HPDE6-E6E7 (cell line): ENCODE measurements at regions not wholly inside any gene's neighbourhood (a gene's known extent, or its start where the extent isn't known, plus 50 kb on each side); places are given as distances from the start of the nearest gene placed in this dataset.

Experiments
- DNase-seq: peaks from one replicate; pipeline ENCODE4 v3.0.0; 2011; ENCODE audit warnings: missing footprints; ENCODE audit errors: extremely low spot score

DNA sequence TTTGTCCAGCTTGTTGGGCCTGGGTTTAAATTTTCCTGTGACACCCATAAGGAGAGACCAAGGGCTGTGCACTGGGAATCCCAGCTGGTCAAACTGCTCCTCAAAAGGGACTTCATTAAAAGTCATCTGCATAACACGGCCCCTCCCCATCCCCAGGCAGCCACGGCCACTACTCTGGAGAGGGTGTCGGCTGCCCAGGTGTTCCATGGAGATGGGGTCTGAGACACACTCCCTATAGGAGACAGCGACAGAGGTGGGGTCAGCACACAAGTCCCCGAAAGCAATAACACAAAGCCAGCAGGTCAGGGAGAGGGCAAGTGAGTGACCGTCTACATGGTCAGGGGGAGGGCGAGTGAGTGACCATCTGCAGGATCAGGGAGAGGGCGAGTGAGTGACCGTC, 75.6 kb upstream of the BCL11B start:
- no peak for DNase-seq

- DNase-seq = no peak
These were observed 74.6 kb upstream of the BCL11B start for GRCh38 chr14:99346470-99347080.

DNA sequence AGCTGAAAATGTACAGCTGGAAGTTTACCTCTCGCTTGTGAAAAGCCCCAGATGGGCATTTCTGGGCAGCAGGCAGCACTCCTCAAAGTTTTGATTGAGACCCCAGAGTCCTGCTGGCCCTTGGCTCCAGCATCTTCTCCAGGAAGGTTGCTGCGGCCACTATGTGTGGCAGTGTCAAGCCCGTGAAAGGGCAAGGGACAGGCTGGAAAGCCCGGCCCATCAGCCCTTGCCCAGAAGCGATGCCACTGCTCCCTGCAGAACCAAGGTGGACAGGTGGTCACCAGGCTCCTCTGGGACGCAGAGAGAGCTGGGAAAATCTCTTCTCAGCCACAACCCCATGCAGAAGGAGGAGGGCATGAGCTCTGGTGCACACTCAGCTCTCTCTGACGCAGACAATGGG, 73.5 kb upstream of the BCL11B start:
- DNase-seq = no peak

GRCh38 chr14:99344051-99344758, 72.2 kb upstream of the BCL11B start:
- no peak for DNase-seq

DNA sequence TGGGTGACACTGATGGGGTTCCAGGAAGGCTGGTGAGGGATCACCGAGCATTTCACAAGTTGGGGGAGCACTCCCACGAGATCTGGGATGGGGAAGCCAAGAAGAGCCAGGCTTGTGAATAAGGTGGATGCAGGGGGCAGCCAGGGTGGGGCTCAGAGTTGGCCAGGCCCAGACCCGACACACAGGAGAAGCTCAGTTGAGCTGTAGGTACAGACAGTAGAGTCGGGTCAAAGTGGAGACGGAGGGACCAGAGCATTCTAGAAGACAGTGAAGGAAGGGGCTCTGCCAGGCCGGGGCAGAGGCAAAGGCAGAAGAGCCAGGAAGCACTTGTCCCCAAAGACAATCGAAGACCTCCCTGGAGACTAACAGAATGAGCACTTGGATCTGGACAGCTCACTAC, 70.9 kb upstream of the BCL11B start:
- no peak for DNase-seq

DNA sequence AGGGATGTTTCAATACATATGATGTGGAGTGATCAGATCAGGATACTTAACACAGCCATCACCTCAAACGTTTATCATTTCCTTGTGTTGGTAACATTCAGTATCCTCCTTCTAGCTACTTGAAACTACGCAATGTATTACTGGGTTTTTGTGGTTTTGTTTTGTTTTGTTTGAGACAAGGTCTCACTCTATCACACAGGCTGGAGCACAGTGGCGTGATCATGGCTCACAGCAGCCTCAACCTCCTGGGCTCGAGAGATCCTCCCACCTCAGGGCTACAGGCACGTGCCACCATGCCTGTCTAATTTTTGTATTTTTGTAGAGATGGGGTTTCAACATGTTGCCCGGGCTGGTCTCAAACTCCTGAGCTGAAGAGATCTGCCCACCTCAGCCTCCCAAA, 70.2 kb upstream of the BCL11B start:
- no peak for DNase-seq

DNA sequence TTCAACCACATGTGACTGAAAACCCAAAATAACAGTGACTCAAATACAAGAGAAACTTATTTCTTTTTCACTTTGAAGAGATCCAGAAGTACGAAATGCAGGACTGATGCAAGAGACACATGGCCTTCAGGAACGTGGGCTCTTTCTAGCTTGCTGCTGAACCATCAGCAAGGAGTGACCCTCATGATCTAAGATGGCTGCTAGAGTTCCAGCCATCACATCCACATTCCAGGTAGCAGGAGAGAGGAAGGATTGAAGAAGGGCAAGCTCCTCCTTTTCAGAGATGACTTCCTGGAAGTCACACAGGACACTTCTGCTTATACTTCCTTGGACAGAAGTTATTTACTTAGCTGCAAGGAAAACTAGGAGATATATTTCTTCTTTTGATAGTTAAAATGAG, 67.6 kb upstream of the BCL11B start:
- no peak for DNase-seq

- no peak for DNase-seq
These were observed 66.3 kb upstream of the BCL11B start for GRCh38 chr14:99338313-99338712.

DNA sequence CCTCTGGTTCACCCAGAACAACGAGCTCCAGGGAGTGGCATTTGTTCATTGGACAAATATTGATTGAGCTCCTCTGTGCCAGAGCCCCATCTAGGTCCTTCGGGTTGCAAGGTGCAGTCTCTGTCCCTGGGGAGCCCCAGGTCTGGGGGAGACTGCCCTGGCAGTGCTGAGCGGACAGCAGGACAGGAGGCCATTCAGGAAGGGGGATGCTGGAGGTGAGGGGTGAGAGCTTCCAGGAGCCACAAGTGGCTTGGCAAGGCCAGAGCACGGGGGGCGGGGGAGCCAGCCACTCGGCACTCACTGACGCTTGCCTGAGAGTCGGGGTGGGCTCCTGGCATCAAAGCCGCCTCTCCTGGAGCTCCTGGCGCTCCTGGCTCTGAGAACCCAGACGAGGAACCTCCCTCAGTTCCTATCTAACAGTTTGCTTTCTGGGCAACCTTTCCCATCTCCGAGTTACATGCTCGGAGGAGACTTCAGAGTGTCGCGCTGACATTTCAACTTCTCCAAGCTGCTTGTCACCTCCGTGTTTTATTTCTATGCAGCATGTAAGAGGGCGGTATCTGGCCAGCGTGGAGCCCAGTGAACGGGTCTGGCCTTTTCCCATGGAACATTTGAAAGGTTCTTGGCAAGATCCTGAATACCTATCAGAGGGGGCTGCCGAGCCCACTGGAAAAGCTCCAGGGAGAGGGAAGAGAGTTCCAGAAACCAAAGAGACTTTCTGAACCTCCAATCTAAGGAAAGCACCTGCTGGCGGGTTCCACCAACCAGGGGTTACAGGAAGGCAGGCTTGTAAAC, 62.0 kb upstream of the BCL11B start:
- no peak for DNase-seq

DNA sequence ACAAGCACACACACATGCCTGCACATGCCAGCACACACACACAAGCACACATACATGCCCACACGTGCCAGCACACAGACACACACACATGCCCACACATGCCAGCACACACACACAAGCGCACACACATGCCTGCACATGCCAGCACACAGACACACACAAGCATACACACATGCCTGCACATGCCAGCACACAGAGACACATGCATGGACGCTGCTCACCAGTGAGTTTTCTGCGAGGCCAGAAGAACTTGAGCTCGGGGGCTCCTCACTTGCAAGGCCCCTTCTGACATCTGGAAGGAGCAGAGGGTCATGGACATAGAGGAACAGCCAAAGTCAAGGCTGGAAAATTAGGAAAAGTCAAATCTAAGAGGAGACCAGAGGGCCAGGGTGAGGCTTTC, 61.2 kb upstream of the BCL11B start:
- DNase-seq = no peak

DNA sequence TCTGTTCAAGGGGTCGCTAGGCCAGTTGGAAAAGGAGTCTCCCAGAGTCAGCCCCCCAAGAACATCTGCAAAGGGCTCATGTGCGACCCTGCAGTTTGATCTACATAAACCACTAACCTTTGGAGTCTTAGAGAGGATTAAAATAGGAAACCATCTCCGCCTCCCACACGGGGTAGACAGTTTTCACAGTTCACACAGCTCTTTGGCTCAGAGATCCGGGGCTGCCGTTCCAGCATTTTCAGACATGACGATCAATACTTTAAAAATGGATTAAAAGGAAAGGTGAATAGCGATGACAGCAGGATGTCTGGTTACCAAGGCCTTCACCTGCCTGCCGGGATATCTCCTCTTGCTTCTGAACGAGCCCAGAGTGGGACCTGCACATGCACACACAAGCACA, 59.8 kb upstream of the BCL11B start:
- DNase-seq = no peak

GRCh38 chr14:99330316-99331240, 58.6 kb upstream of the BCL11B start:
- DNase-seq = no peak

DNA sequence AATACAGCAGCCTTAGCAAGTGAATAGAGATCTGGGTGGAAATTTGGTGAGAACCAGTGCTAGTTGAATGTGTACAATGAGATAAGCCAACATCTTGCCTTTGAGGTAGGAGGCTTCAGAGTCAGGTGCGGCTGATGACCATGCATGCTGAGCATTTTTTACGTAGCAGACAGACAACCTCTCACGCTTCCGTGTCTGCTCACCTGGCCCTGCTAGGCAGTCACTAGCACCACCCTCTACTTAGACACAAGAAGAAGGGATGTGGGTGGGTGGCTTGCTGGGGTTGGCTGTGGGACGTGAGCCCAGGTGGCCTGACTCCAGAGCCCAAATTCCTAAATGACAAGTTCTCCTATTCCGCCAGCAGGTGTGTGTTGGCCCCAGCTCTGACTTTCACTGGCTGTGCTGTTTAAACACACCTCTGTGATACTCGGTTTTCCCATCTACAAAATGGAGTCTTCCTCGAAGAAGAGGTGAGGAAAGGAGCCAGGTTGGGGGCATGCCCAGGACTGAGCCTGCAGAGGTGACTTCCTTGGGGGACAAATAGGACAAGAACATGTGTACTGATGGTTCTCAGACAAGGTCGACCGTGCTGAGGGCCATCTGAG, 57.8 kb upstream of the BCL11B start:
- no peak for DNase-seq

DNA sequence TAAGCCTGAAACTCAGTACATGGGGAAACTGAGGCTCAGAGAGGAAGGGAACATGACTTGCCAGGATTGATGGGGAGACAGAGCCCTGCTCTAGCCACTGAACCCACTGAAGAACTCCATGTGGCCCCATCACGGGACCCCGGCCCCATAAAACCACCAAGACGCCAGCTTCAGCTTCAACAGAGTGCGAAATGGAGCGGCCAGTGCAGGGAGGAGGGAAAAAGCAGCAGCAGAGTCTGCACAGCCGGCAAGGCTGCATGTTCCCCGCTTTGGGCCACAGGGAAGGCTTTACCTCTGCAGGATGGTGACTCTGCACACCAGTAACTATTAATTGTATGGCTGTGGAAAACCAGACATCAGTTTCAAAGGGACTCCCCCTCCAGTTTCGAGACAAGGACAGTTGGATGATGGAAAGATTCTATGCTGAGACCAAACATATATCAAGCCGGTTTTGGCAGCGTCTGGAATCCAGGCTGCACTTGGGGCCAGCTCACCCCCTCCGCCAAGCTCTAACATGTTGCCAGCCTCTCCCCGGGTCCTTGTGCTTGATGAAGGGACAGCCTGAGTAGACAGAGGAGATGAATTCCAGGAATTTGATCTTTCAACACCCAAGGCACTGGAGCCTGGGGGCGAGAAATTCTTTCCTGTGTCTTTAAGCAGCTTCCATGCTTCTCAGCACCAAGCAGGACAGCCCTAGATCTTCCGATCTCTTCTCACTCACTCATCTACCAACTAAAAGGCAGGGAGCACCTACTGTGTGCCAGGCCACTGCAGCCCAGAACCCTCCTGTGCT, 55.7 kb upstream of the BCL11B start:
- DNase-seq = peak; percentile 38

DNA sequence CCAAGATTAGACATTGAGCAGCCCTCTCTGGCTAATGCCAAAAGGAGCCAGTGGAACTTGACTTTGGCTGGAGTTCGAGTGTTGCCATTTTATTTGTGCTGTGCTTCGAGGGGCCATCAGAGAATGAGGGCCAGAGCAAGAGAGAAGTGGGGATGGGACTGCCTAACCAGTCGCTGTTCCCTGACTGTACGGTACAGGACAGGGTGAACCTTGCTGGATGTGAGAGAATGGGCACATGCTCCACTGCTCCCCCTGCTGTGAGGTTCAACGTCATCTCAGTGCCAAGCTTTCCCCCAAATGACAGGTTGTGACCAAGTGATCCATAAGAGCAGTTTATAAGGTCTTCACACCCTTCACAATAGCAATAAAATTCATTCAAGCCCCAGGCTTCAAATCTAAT, 55.1 kb upstream of the BCL11B start:
- no peak for DNase-seq

DNA sequence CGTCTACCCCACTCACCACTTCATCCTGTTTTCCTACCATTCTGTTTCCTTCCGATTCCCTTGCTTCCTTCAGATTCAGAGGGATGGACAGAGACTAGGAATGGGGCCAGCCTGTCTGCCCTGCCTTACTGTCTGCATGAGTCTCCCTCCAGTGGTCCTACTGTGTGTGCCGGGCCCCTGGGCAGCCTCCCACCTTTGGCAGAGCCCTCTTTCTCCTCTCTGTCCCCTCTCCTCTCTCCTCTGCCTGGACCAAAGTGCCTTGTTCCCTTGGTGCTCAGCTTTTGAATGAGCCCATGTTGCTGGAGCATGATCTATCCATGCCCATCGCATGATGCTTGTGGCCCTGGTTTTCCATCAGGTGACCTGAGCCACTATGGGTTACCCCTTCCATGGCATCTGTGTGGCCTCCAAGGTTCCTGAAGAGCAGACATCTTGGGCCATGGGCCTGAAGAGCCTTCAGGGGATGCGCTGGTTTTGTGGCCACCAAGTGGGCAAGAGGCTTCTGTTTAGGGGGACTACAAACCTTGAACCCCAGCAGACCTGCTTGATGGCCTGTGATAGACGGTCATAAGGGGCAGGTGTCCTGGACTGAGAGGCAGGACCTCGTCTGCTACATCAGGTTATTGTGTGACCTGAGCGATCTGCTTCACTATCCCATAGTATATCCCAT, 54.2 kb upstream of the BCL11B start:
- no peak for DNase-seq

DNA sequence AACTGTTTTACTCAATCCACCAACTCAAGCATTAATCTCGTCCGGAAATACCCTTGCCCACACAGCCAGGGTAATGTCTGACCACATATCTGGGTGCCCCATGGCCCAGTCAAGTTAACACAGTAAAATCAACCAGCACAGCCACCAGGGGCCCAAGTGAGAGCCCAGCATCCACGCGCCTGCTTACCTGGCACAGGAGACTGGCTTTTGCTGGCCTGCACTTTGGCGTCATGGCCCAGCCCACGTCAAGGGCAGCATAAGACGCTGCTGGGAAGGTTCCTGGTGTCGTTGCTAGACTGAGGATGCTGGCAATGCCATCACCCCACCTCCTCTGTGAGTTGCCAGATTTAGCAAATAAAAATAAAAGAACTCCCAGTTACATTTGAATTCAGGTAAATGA, 53.6 kb upstream of the BCL11B start:
- DNase-seq = no peak

GRCh38 chr14:99325016-99325415, 53.0 kb upstream of the BCL11B start:
- no peak for DNase-seq

GRCh38 chr14:99324291-99324690, 52.3 kb upstream of the BCL11B start:
- no peak for DNase-seq

DNA sequence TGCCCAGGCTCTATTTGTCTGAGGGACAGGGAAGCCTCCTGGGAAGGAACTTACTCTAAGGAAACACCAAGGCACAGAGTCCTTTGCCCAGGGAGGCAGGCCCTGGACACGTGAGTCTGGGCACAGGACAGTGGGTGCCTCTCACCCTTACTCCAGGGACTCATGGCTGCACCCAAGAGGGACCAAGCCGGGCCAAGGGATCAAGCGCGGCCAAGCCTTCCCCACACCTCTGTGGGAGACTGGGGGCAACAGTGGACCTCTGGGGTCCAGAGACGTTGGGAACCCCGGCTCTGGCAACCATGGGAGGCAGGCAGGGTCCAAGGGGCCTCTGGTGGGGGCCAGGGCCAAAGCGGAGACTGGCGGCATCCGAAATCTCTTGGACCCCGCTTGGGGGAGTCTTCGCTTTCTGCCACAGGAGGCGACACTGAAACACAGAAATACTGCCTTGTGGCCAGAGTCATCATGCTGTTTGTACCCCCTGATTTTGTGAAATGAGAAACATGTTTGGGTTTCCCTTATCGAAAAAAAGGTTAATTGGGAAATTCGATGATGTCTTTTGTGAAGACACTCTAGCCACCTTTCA, 51.7 kb upstream of the BCL11B start:
- no peak for DNase-seq
